ENCODE measurements at regions not wholly inside any gene's neighbourhood (a gene's known extent, or its start where the extent isn't known, plus 50 kb on each side); places are given as distances from the start of the nearest gene placed in this dataset.

GRCh38 chr6:169861431-169862042 is 110.1 kb downstream of the ERMARD start:
- Histone ChIP-seq H3K27ac (no peak overlapping the region), H3K27me3 (no peaks in the 10 kb centered on the region), H3K4me3 (no peak overlapping the region), H3K36me3 (no peaks in the 10 kb centered on the region), H3K9me3 (peaks cover 0 to 4% of the 10 kb centered on the region in 2 donors), H3K4me1 (no peaks in the 10 kb centered on the region)
- intact Hi-C loops (cut with DNase I) = no loop called here
- no peak for TF ChIP-seq CTCF (IDR thresholded peaks at IDR 0.05)
- no peak for DNase-seq (ENCODE audit: low spot score in 2 of 2)

- DNase-seq (ENCODE audit: low spot score in 2 of 2) = no peak
- Histone ChIP-seq H3K27me3 (no peaks in the 10 kb centered on the region), H3K36me3 (no peaks in the 10 kb centered on the region), H3K4me1 (no peaks in the 10 kb centered on the region), H3K4me3 (no peak overlapping the region), H3K9me3 (peaks cover 0 to 4% of the 10 kb centered on the region in 2 donors), H3K27ac (no peak overlapping the region)
- TF ChIP-seq CTCF (IDR thresholded peaks at IDR 0.05) = no peak
- intact Hi-C loops (cut with DNase I) = no loop called here
These were observed 108.7 kb downstream of the ERMARD start for GRCh38 chr6:169859978-169860703.

DNA sequence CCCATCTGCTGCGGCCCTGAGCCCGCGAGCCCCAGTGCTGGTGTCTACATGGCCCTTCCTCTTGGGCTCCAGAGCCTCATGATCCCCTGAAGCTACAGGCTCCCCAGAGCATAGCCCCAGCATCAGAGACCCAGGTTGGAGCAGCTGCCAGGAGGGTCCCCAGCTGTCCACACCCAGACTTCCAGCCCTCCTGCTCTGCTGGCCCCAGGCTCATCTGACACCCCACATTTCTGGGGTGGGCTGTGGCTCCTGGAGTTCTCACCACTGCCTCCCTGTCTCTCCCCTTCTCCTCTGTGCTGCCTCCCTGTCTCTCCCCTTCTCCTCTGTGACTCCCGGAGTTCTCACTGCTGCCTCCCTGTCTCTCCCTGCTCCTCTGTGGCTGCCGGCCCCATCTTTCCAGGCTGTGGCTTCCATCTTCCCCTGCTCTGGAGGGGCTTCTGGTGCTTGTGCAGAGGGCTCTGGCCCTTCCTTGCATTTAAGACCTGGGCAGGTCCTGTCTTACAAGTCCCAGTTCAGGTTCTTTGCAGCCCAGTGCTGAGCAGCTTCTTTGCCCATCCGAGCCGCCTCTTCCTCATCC is 108.1 kb downstream of the ERMARD start:
- no peaks in the 10 kb centered on the region for H3K36me3 ChIP-seq
- peaks cover 0 to 4% of the 10 kb centered on the region in 2 donors for H3K9me3 ChIP-seq
- DNase-seq (ENCODE audit: low spot score in 2 of 2) = no peak
- no peaks in the 10 kb centered on the region for H3K27me3 ChIP-seq
- H3K27ac ChIP-seq = no peak overlapping the region
- H3K4me1 ChIP-seq = no peaks in the 10 kb centered on the region
- H3K4me3 ChIP-seq = no peak overlapping the region
- intact Hi-C loops (cut with DNase I) = no loop called here
- no peak for TF ChIP-seq CTCF (IDR thresholded peaks at IDR 0.05)

DNA sequence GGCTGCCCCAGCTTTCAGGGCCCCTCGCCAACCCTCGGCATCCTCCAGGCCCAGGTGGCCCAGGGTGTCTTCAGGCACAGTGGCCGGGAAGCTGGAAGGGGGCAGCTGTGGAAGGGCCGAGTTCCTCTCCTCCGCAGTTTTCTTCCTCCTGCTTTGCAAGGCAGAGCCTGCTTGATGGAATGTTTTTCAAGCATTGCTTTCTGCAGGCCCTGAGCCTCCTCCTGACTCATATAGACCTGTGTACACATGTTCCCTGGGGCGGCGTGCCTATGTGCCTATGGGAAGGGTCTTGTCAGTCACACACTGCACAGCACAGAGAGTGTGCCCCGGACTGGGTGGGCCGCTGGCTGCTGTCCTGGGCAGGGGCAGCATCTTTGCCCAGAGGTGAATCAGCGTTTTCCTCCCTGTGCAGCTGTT is 107.5 kb downstream of the ERMARD start:
- TF ChIP-seq CTCF (IDR thresholded peaks at IDR 0.05) = no peak
- Histone ChIP-seq H3K4me3 (no peak overlapping the region), H3K9me3 (peaks cover 0 to 4% of the 10 kb centered on the region in 2 donors), H3K27ac (no peak overlapping the region), H3K27me3 (no peaks in the 10 kb centered on the region), H3K4me1 (no peaks in the 10 kb centered on the region), H3K36me3 (no peaks in the 10 kb centered on the region)
- DNase-seq (ENCODE audit: low spot score in 2 of 2) = no peak
- intact Hi-C loops (cut with DNase I) = no loop called here

DNA sequence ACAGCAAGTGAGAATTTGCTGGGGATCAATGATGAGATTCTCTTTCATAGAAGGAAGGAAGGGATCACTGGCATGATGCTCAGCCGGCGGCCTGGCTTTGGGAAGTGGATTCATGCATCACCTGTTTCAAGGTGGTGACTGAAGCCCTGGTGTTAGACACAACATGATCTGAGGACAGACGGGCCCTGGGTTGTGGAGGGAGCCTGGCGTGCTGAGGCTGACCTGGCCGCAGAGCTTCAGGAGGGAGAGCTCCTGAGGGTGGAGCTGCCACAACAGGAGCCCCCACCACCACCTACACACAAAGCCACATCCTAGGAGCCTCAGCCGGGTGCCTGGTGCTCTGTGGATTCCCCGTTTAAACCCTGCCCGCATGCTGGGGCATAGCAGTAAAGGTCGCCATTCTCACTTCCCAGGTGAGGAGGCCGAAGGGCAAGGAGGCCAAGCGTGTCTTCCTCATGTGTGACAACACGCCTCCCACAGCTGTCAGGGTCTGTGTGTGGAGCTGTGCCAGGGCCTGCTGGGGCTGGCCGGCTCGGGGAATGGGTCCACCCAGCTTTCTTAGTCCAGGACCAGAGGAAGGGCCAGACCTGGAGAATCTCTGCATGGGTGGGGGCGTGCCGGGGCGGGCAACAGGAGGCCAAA is 107.0 kb downstream of the ERMARD start:
- Histone ChIP-seq H3K4me3 (no peak overlapping the region), H3K36me3 (no peaks in the 10 kb centered on the region), H3K9me3 (peaks cover 0 to 4% of the 10 kb centered on the region in 2 donors), H3K4me1 (no peaks in the 10 kb centered on the region), H3K27ac (no peak overlapping the region), H3K27me3 (no peaks in the 10 kb centered on the region)
- DNase-seq (ENCODE audit: low spot score in 2 of 2) = no peak
- intact Hi-C loops (cut with DNase I) = no loop called here
- no peak for TF ChIP-seq CTCF (IDR thresholded peaks at IDR 0.05)
